Uterus (tissue), 2 donors: ENCODE measurements at regions not wholly inside any gene's neighbourhood (a gene's known extent, or its start where the extent isn't known, plus 50 kb on each side); places are given as distances from the start of the nearest gene placed in this dataset.

Experiments
- POLR2A ChIP-seq, 2 donors: fragments of 450-650 bp; IDR thresholded peaks; one replicate each; pipeline ENCODE4 v1.6.1; 2016; ENCODE audit warnings: antibody characterized with exemption in 2 of 2, mild to moderate bottlenecking in 1 of 2, moderate library complexity in 1 of 2
- TF ChIP-seq, protein P1 (sequence below), 4 experiments: fragments of 200-600 bp in 2 of 4; fragments of 450-650 bp in 2 of 4; sonication (generic) in 2 of 4; IDR thresholded peaks; one replicate each; pipeline ENCODE4 v1.5.1; 2016 to 2019; ENCODE audit warnings: antibody characterized with exemption in 4 of 4, mild to moderate bottlenecking in 2 of 4, moderate library complexity in 1 of 4

DNA sequence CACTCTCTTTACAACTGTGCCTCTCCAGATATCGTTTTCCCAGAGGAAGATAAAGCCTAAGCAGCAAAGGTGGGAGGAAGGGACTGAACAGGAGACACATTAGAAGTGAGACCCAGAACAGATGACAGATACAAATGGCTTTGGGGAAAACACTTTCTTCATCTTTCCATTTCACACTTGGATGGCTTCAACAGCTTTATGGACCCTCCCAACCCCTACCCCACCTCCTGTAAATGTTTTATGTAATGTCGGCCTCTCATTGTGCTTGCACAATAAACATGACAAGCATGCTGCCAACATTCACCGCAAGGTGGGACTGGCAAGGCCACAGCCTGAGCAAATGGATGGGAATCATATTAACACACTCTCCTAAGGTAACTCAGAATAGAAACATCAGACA lies 1088.6 kb downstream of the TUSC7 start:
- TF ChIP-seq, protein P1, sequence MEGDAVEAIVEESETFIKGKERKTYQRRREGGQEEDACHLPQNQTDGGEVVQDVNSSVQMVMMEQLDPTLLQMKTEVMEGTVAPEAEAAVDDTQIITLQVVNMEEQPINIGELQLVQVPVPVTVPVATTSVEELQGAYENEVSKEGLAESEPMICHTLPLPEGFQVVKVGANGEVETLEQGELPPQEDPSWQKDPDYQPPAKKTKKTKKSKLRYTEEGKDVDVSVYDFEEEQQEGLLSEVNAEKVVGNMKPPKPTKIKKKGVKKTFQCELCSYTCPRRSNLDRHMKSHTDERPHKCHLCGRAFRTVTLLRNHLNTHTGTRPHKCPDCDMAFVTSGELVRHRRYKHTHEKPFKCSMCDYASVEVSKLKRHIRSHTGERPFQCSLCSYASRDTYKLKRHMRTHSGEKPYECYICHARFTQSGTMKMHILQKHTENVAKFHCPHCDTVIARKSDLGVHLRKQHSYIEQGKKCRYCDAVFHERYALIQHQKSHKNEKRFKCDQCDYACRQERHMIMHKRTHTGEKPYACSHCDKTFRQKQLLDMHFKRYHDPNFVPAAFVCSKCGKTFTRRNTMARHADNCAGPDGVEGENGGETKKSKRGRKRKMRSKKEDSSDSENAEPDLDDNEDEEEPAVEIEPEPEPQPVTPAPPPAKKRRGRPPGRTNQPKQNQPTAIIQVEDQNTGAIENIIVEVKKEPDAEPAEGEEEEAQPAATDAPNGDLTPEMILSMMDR (IDR thresholded peaks at IDR 0.05), result no peak
- no peak for TF ChIP-seq POLR2A (IDR thresholded peaks at IDR 0.05)
